ENCODE measurements at regions not wholly inside any gene's neighbourhood (a gene's known extent, or its start where the extent isn't known, plus 50 kb on each side); places are given as distances from the start of the nearest gene placed in this dataset.

- Histone ChIP-seq H3K27me3 (replicated peaks in 2 of 5; ENCODE audit: control insufficient read depth in 4 of 5, insufficient read depth in 5 of 5, low read length in 4 of 5) (no peaks in the 10 kb centered on the region), H3K9me3 (ENCODE audit: control extremely low read depth in 1 of 5, control insufficient read depth in 4 of 5, insufficient read depth in 2 of 5, low read depth in 1 of 5, low read length in 4 of 5) (no peaks in the 10 kb centered on the region), H3K27ac (ENCODE audit: insufficient read depth in 1 of 2, low read depth in 1 of 2, low read length in 2 of 2, poor library complexity in 1 of 2, severe bottlenecking in 2 of 2) (no peak overlapping the region), H3K4me1 (ENCODE audit: control extremely low read depth in 1 of 4, control insufficient read depth in 4 of 4, insufficient read depth in 4 of 4, low read length in 3 of 4) (no peaks in the 10 kb centered on the region), H3K36me3 (ENCODE audit: control insufficient read depth in 4 of 4, insufficient read depth in 4 of 4, low read length in 3 of 4) (no peaks in the 10 kb centered on the region), H3K4me3 (ENCODE audit: control insufficient read depth in 1 of 7, extremely low read depth in 1 of 7, insufficient read depth in 4 of 7, low read depth in 2 of 7, low read length in 6 of 7) (no peak overlapping the region)
- DNase-seq = no peak
- POLR2A ChIA-PET = no interaction called here
- WGBS (ENCODE audit: insufficient coverage) = 89% methylated on average over 3 of the region's 3 CpGs
- CTCF ChIA-PET = no interaction called here
Observed at GRCh38 chr6:104143757-104144156, 716.0 kb downstream of the HACE1 start.

GRCh38 chr6:104134876-104135275 is 724.8 kb downstream of the HACE1 start:
- Histone ChIP-seq H3K27me3 (replicated peaks in 2 of 5; ENCODE audit: control insufficient read depth in 4 of 5, insufficient read depth in 5 of 5, low read length in 4 of 5) (no peaks in the 10 kb centered on the region), H3K4me1 (ENCODE audit: control extremely low read depth in 1 of 4, control insufficient read depth in 4 of 4, insufficient read depth in 4 of 4, low read length in 3 of 4) (no peaks in the 10 kb centered on the region), H3K9me3 (ENCODE audit: control extremely low read depth in 1 of 5, control insufficient read depth in 4 of 5, insufficient read depth in 2 of 5, low read depth in 1 of 5, low read length in 4 of 5) (no peaks in the 10 kb centered on the region), H3K36me3 (ENCODE audit: control insufficient read depth in 4 of 4, insufficient read depth in 4 of 4, low read length in 3 of 4) (no peaks in the 10 kb centered on the region), H3K27ac (ENCODE audit: insufficient read depth in 1 of 2, low read depth in 1 of 2, low read length in 2 of 2, poor library complexity in 1 of 2, severe bottlenecking in 2 of 2) (no peak overlapping the region), H3K4me3 (ENCODE audit: control insufficient read depth in 1 of 7, extremely low read depth in 1 of 7, insufficient read depth in 4 of 7, low read depth in 2 of 7, low read length in 6 of 7) (no peak overlapping the region)
- DNase-seq = no peak
- POLR2A ChIA-PET = no interaction called here
- 33% methylated on average over 1 of the region's 1 CpG for WGBS (ENCODE audit: insufficient coverage)
- CTCF ChIA-PET = no interaction called here

- ChIA-PET POLR2A (no interaction called here), CTCF (no interaction called here)
- H3K27me3 ChIP-seq (replicated peaks in 2 of 5; ENCODE audit: control insufficient read depth in 4 of 5, insufficient read depth in 5 of 5, low read length in 4 of 5) = no peaks in the 10 kb centered on the region
- no peak overlapping the region for H3K4me3 ChIP-seq (ENCODE audit: control insufficient read depth in 1 of 7, extremely low read depth in 1 of 7, insufficient read depth in 4 of 7, low read depth in 2 of 7, low read length in 6 of 7)
- H3K9me3 ChIP-seq (ENCODE audit: control extremely low read depth in 1 of 5, control insufficient read depth in 4 of 5, insufficient read depth in 2 of 5, low read depth in 1 of 5, low read length in 4 of 5) = no peaks in the 10 kb centered on the region
- no peaks in the 10 kb centered on the region for H3K4me1 ChIP-seq (ENCODE audit: control extremely low read depth in 1 of 4, control insufficient read depth in 4 of 4, insufficient read depth in 4 of 4, low read length in 3 of 4)
- H3K36me3 ChIP-seq (ENCODE audit: control insufficient read depth in 4 of 4, insufficient read depth in 4 of 4, low read length in 3 of 4) = no peaks in the 10 kb centered on the region
- no peak for DNase-seq
- no peak overlapping the region for H3K27ac ChIP-seq (ENCODE audit: insufficient read depth in 1 of 2, low read depth in 1 of 2, low read length in 2 of 2, poor library complexity in 1 of 2, severe bottlenecking in 2 of 2)
Observed at GRCh38 chr6:104130343-104130742, 729.4 kb downstream of the HACE1 start.

GRCh38 chr6:104126315-104127005 is 733.3 kb downstream of the HACE1 start:
- Histone ChIP-seq H3K36me3 (ENCODE audit: control insufficient read depth in 4 of 4, insufficient read depth in 4 of 4, low read length in 3 of 4) (no peaks in the 10 kb centered on the region), H3K27me3 (replicated peaks in 2 of 5; ENCODE audit: control insufficient read depth in 4 of 5, insufficient read depth in 5 of 5, low read length in 4 of 5) (no peaks in the 10 kb centered on the region), H3K9me3 (ENCODE audit: control extremely low read depth in 1 of 5, control insufficient read depth in 4 of 5, insufficient read depth in 2 of 5, low read depth in 1 of 5, low read length in 4 of 5) (no peaks in the 10 kb centered on the region), H3K4me1 (ENCODE audit: control extremely low read depth in 1 of 4, control insufficient read depth in 4 of 4, insufficient read depth in 4 of 4, low read length in 3 of 4) (no peaks in the 10 kb centered on the region), H3K27ac (ENCODE audit: insufficient read depth in 1 of 2, low read depth in 1 of 2, low read length in 2 of 2, poor library complexity in 1 of 2, severe bottlenecking in 2 of 2) (no peak overlapping the region), H3K4me3 (ENCODE audit: control insufficient read depth in 1 of 7, extremely low read depth in 1 of 7, insufficient read depth in 4 of 7, low read depth in 2 of 7, low read length in 6 of 7) (no peak overlapping the region)
- 100% methylated on average over 2 of the region's 3 CpGs for WGBS (ENCODE audit: insufficient coverage)
- no peak for DNase-seq
- ChIA-PET CTCF (no interaction called here), POLR2A (no interaction called here)

- H3K27ac ChIP-seq (ENCODE audit: insufficient read depth in 1 of 2, low read depth in 1 of 2, low read length in 2 of 2, poor library complexity in 1 of 2, severe bottlenecking in 2 of 2) = no peak overlapping the region
- no peaks in the 10 kb centered on the region for H3K27me3 ChIP-seq (replicated peaks in 2 of 5; ENCODE audit: control insufficient read depth in 4 of 5, insufficient read depth in 5 of 5, low read length in 4 of 5)
- H3K4me1 ChIP-seq (ENCODE audit: control extremely low read depth in 1 of 4, control insufficient read depth in 4 of 4, insufficient read depth in 4 of 4, low read length in 3 of 4) = no peaks in the 10 kb centered on the region
- no peaks in the 10 kb centered on the region for H3K9me3 ChIP-seq (ENCODE audit: control extremely low read depth in 1 of 5, control insufficient read depth in 4 of 5, insufficient read depth in 2 of 5, low read depth in 1 of 5, low read length in 4 of 5)
- 88% methylated on average over 1 of the region's 1 CpG for WGBS (ENCODE audit: insufficient coverage)
- H3K4me3 ChIP-seq (ENCODE audit: control insufficient read depth in 1 of 7, extremely low read depth in 1 of 7, insufficient read depth in 4 of 7, low read depth in 2 of 7, low read length in 6 of 7) = no peak overlapping the region
- DNase-seq = no peak
- no peaks in the 10 kb centered on the region for H3K36me3 ChIP-seq (ENCODE audit: control insufficient read depth in 4 of 4, insufficient read depth in 4 of 4, low read length in 3 of 4)
- POLR2A ChIA-PET = no interaction called here
- CTCF ChIA-PET = interaction anchor here (0.6 kb wide), 1 partner anchor 28 kb away, joined by 3 read pairs; no protein-coding TSS in a partner anchor
Observed at GRCh38 chr6:104123227-104123626, 736.5 kb downstream of the HACE1 start.

- no peaks in the 10 kb centered on the region for H3K9me3 ChIP-seq (ENCODE audit: control extremely low read depth in 1 of 5, control insufficient read depth in 4 of 5, insufficient read depth in 2 of 5, low read depth in 1 of 5, low read length in 4 of 5)
- no peak overlapping the region for H3K27ac ChIP-seq (ENCODE audit: insufficient read depth in 1 of 2, low read depth in 1 of 2, low read length in 2 of 2, poor library complexity in 1 of 2, severe bottlenecking in 2 of 2)
- no peaks in the 10 kb centered on the region for H3K4me1 ChIP-seq (ENCODE audit: control extremely low read depth in 1 of 4, control insufficient read depth in 4 of 4, insufficient read depth in 4 of 4, low read length in 3 of 4)
- no peak for DNase-seq
- WGBS (ENCODE audit: insufficient coverage) = 72% methylated on average over 3 of the region's 4 CpGs
- ChIA-PET POLR2A (no interaction called here), CTCF (no interaction called here)
- no peaks in the 10 kb centered on the region for H3K27me3 ChIP-seq (replicated peaks in 2 of 5; ENCODE audit: control insufficient read depth in 4 of 5, insufficient read depth in 5 of 5, low read length in 4 of 5)
- H3K4me3 ChIP-seq (ENCODE audit: control insufficient read depth in 1 of 7, extremely low read depth in 1 of 7, insufficient read depth in 4 of 7, low read depth in 2 of 7, low read length in 6 of 7) = no peak overlapping the region
- H3K36me3 ChIP-seq (ENCODE audit: control insufficient read depth in 4 of 4, insufficient read depth in 4 of 4, low read length in 3 of 4) = no peaks in the 10 kb centered on the region
Observed at GRCh38 chr6:104118274-104118673, 741.4 kb downstream of the HACE1 start.

- POLR2A ChIA-PET = no interaction called here
- no peaks in the 10 kb centered on the region for H3K9me3 ChIP-seq (ENCODE audit: control extremely low read depth in 1 of 5, control insufficient read depth in 4 of 5, insufficient read depth in 2 of 5, low read depth in 1 of 5, low read length in 4 of 5)
- no peak overlapping the region for H3K4me3 ChIP-seq (ENCODE audit: control insufficient read depth in 1 of 7, extremely low read depth in 1 of 7, insufficient read depth in 4 of 7, low read depth in 2 of 7, low read length in 6 of 7)
- 71% methylated on average over 1 of the region's 2 CpGs for WGBS (ENCODE audit: insufficient coverage)
- H3K36me3 ChIP-seq (ENCODE audit: control insufficient read depth in 4 of 4, insufficient read depth in 4 of 4, low read length in 3 of 4) = no peaks in the 10 kb centered on the region
- H3K27ac ChIP-seq (ENCODE audit: insufficient read depth in 1 of 2, low read depth in 1 of 2, low read length in 2 of 2, poor library complexity in 1 of 2, severe bottlenecking in 2 of 2) = no peak overlapping the region
- no peaks in the 10 kb centered on the region for H3K27me3 ChIP-seq (replicated peaks in 2 of 5; ENCODE audit: control insufficient read depth in 4 of 5, insufficient read depth in 5 of 5, low read length in 4 of 5)
- no peak for DNase-seq
- no peaks in the 10 kb centered on the region for H3K4me1 ChIP-seq (ENCODE audit: control extremely low read depth in 1 of 4, control insufficient read depth in 4 of 4, insufficient read depth in 4 of 4, low read length in 3 of 4)
- CTCF ChIA-PET = no interaction called here
Observed at GRCh38 chr6:104109806-104110205, 749.9 kb downstream of the HACE1 start.
